ENCODE measurements at regions not wholly inside any gene's neighbourhood (a gene's known extent, or its start where the extent isn't known, plus 50 kb on each side); places are given as distances from the start of the nearest gene placed in this dataset.

GRCh38 chr14:43540948-43541347, 966.1 kb downstream of the FSCB start:
- TF ChIP-seq BCL11A (tag by site-specific recombination; IDR thresholded peaks at IDR 0.05; ENCODE audit: low read depth), result no peak
- no peak for TF ChIP-seq RBAK (tag by site-specific recombination; IDR thresholded peaks at IDR 0.05)
- TF ChIP-seq ZNF670 (tag by site-specific recombination; IDR thresholded peaks at IDR 0.05; ENCODE audit: low read depth), result no peak
- TF ChIP-seq PRDM4 (tag by site-specific recombination; IDR thresholded peaks at IDR 0.05), result no peak
- no peak for TF ChIP-seq ZNF707 (tag by site-specific recombination; IDR thresholded peaks at IDR 0.05)
- TF ChIP-seq ZNF830 (tag by site-specific recombination; IDR thresholded peaks at IDR 0.05; ENCODE audit: low read depth), result no peak
- TF ChIP-seq ZNF501 (tag by site-specific recombination; IDR thresholded peaks at IDR 0.05), result no peak
- TF ChIP-seq ZNF654 (tag by site-specific recombination; IDR thresholded peaks at IDR 0.05; ENCODE audit: low read depth), result no peak
- no peak for TF ChIP-seq ZNF426 (tag by site-specific recombination; IDR thresholded peaks at IDR 0.05)
- no peak for TF ChIP-seq SP7 (tag by site-specific recombination; IDR thresholded peaks at IDR 0.05)
- TF ChIP-seq AEBP2 (tag by site-specific recombination; IDR thresholded peaks at IDR 0.05; ENCODE audit: borderline replicate concordance), result no peak
- CTCF ChIA-PET, result no interaction called here
- POLR2A ChIA-PET, result no interaction called here
- no peaks in the 10 kb centered on the region for H3K9me3 ChIP-seq (ENCODE audit: control insufficient read depth, insufficient read depth, low read depth, low read length)
- H3K4me3 ChIP-seq (ENCODE audit: low read depth, low read length), result no peak overlapping the region
- no peaks in the 10 kb centered on the region for H3K4me1 ChIP-seq (ENCODE audit: control insufficient read depth, insufficient read depth, low read length)
- no peaks in the 10 kb centered on the region for H3K36me3 ChIP-seq (ENCODE audit: control insufficient read depth in 2 of 2, insufficient read depth in 1 of 2, low read length in 2 of 2)
- H3K27ac ChIP-seq (ENCODE audit: extremely low read depth, low read depth, low read length), result no peak overlapping the region

- ChIA-PET POLR2A (no interaction called here), CTCF (no interaction called here)
- Histone ChIP-seq H3K4me1 (ENCODE audit: control insufficient read depth, insufficient read depth, low read length) (no peaks in the 10 kb centered on the region), H3K4me3 (ENCODE audit: low read depth, low read length) (no peak overlapping the region), H3K36me3 (ENCODE audit: control insufficient read depth in 2 of 2, insufficient read depth in 1 of 2, low read length in 2 of 2) (no peaks in the 10 kb centered on the region), H3K27ac (ENCODE audit: extremely low read depth, low read depth, low read length) (no peak overlapping the region), H3K9me3 (ENCODE audit: control insufficient read depth, insufficient read depth, low read depth, low read length) (no peaks in the 10 kb centered on the region)
- no peak for TF ChIP-seq HOXC10 (CRISPR knock-in tag; IDR thresholded peaks at IDR 0.05)
- TF ChIP-seq ZEB2 (tag by site-specific recombination; IDR thresholded peaks at IDR 0.05), result no peak
- no peak for TF ChIP-seq TCF7L2 (IDR thresholded peaks at IDR 0.05; ENCODE audit: borderline replicate concordance, low read depth, low read length)
- TF ChIP-seq ZNF580 (tag by site-specific recombination; IDR thresholded peaks at IDR 0.05), result no peak
- TF ChIP-seq RBAK (tag by site-specific recombination; IDR thresholded peaks at IDR 0.05), result no peak
- TF ChIP-seq ZNF37A (tag by site-specific recombination; IDR thresholded peaks at IDR 0.05), result no peak
- no peak for TF ChIP-seq ZBTB17 (tag by site-specific recombination; IDR thresholded peaks at IDR 0.05)
- TF ChIP-seq ZNF510 (tag by site-specific recombination; IDR thresholded peaks at IDR 0.05; ENCODE audit: insufficient replicate concordance), result no peak
Measured at GRCh38 chr14:43539210-43539609, 967.9 kb downstream of the FSCB start.

GRCh38 chr14:43535231-43535838, 971.7 kb downstream of the FSCB start:
- no peak overlapping the region for H3K4me3 ChIP-seq (ENCODE audit: low read depth, low read length)
- no peaks in the 10 kb centered on the region for H3K36me3 ChIP-seq (ENCODE audit: control insufficient read depth in 2 of 2, insufficient read depth in 1 of 2, low read length in 2 of 2)
- ChIA-PET POLR2A (no interaction called here), CTCF (no interaction called here)
- no peak overlapping the region for H3K27ac ChIP-seq (ENCODE audit: extremely low read depth, low read depth, low read length)
- H3K9me3 ChIP-seq (ENCODE audit: control insufficient read depth, insufficient read depth, low read depth, low read length), result no peaks in the 10 kb centered on the region
- H3K4me1 ChIP-seq (ENCODE audit: control insufficient read depth, insufficient read depth, low read length), result no peaks in the 10 kb centered on the region
- TF ChIP-seq KLF7 (tag by site-specific recombination; IDR thresholded peaks at IDR 0.05; ENCODE audit: borderline replicate concordance) (no peak), ZNF701 (tag by site-specific recombination; IDR thresholded peaks at IDR 0.05) (no peak), ZNF391 (tag by site-specific recombination; IDR thresholded peaks at IDR 0.05; ENCODE audit: borderline replicate concordance, low read depth) (no peak), ZNF26 (tag by site-specific recombination; IDR thresholded peaks at IDR 0.05) (no peak), ZNF221 (tag by site-specific recombination; IDR thresholded peaks at IDR 0.05; ENCODE audit: borderline replicate concordance) (no peak), ZNF777 (tag by site-specific recombination; IDR thresholded peaks at IDR 0.05; ENCODE audit: borderline replicate concordance) (no peak), ZNF645 (tag by site-specific recombination; IDR thresholded peaks at IDR 0.05) (no peak), ZNF239 (tag by site-specific recombination; IDR thresholded peaks at IDR 0.05) (no peak), ZNF776 (tag by site-specific recombination; IDR thresholded peaks at IDR 0.05; ENCODE audit: borderline replicate concordance) (no peak)

Data from HEK293 (cell line).